GM19025 (cell line): ENCODE measurements at regions not wholly inside any gene's neighbourhood (a gene's known extent, or its start where the extent isn't known, plus 50 kb on each side); places are given as distances from the start of the nearest gene placed in this dataset.

ENCODE experiments used
- ATAC-seq: cut with Tn5 transposase; IDR thresholded peaks from one replicate; pipeline ENCODE4 v1.9.1; 2021; ENCODE audit warnings: mild to moderate bottlenecking, low read depth, moderate library complexity; ENCODE audit not compliant: unreplicated experiment

DNA sequence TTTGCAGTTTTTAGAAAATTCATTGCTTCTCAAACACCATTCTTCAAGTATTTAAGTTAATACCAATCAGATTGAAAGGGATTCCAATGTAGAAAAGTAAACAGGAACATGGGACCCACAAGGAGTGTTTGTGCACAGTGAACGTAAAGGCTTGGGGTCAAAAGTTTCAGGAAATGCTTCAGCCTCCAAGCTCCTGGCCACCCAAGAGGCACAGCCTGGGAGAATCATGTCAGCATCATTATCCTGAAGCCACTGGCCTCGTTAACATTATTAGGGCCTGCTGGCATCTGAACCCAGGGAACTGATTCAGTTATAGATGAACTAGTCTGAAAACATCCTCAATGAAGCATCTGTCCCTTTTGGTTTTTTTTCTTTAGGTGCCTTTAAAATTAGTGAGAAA lies 122.9 kb downstream of the NXNL2 start:
- no peak for ATAC-seq

DNA sequence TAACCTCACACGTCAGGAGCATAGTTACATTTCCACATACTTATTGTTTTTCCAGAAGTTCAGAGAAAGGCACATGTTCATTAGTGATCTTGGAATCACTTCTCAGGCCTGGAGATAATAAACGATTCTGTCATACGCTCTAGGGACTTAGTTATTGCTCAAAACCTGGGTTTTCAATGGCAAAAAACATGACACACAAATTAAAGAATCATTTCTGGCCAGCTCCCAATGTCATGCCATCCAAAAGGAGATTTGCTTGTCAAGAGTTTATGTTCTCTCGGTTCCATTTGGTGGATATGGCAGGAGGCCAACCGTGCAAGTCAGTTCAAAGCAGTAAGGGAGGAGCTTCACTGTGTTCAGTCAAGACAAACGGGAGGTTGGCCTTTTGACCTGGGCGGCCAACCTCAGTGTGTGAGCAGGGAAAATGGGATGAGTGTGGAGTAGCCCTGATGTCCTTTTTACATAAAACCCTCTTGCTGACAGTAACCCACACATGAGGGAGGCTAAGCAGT lies 123.4 kb downstream of the NXNL2 start:
- no peak for ATAC-seq

DNA sequence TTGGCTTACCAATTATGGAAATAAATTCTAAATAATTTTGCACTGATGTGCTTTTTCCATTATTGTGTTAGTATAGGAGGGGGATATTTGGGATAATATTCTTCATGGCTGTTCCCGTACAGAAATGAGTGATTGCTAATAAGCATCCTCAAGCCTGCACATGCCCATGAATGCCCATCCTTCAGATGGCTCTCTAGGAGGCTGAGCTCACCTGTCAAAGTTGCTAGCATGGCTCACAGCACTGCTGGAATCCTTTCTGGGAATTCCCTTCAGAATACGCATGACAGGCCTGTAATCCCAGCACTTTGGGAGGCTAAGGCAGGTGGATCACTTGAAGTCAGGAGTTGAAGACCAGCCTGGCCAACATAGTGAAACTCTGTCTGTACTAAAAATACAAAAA lies 124.1 kb downstream of the NXNL2 start:
- no peak for ATAC-seq

DNA sequence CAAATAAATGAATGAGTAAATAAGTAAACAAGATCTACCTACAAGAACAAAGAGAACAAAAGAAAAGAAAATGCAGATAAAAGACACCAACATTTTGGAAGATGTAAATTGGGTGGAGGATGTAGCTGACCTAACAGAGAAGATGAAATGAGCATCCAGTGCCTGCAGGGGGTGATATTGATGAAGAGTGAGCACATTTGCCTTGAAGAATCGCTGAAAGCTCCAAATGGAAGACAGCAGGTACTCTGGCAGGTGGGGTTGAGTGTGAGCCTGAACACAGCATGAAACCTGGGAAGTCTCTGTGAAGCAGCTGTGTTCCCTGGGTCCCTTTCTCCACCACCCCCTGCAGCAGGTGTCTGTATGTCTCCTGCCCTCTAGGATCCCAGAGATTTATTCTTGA lies 125.6 kb downstream of the NXNL2 start:
- ATAC-seq, result no peak

DNA sequence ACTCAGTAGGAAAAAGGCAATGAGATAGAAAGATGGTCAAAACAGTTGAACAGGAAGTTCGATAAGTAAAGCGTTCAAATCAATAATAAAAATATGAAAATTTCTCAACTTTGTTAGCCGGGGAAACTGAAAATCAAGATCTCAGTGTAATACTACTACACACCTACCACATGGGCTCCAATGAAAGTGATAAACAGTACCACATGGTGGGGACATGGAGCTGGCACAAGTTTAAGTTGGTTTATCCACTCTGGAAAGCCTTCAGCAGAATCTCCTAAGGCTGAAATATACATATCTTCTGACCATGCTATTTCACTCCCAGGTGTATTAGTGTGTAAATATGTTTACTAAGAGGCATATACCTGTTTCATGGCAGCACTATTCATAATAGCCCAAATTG lies 126.8 kb downstream of the NXNL2 start:
- no peak for ATAC-seq

DNA sequence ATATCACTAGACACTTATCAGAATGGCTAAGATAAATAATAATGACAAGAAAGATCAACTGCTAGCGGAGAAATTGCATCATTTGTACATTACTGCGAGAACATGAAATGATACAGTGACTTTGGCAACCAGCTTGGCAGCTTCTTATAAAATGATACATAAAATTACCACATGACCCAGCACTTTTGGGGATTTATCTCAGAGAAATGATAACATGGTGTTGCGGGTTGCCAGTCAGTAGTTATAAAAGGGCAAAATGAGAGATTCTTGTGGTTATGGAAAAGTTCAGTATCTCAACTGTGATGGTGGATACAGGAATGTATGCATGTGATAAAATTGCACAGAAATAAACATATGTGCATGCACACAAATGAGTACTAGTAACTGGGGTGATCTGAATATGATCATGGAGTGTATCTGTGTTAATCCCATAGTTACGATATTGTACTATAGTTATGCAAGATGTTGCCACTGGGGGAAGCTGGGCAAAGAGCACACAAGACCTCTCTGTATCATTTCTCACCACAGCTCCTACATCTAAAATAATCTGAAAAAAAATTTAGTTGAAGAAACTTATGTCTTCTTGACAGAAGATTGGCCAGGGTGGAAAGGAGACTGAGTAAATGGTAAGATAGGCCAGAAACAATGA lies 128.9 kb downstream of the NXNL2 start:
- no peak for ATAC-seq

DNA sequence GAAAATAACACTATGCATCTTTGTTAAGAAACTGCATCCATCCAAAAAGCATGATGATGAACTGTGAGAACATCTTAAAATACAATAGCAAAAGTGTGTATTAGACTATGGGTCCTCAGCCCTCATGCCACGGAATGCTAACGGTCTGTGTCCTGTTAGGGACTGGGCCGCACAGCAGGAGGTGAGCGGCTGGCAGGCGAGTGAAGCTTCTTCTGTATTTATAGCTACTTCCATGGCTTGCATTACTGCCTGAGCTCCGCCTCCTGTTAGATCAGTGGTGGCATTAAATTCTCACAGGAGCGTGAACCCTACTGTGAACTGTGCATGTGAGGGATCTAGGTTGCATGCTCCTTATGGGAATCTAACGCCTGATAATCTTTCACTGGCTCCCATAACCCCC lies 129.8 kb downstream of the NXNL2 start:
- no peak for ATAC-seq

DNA sequence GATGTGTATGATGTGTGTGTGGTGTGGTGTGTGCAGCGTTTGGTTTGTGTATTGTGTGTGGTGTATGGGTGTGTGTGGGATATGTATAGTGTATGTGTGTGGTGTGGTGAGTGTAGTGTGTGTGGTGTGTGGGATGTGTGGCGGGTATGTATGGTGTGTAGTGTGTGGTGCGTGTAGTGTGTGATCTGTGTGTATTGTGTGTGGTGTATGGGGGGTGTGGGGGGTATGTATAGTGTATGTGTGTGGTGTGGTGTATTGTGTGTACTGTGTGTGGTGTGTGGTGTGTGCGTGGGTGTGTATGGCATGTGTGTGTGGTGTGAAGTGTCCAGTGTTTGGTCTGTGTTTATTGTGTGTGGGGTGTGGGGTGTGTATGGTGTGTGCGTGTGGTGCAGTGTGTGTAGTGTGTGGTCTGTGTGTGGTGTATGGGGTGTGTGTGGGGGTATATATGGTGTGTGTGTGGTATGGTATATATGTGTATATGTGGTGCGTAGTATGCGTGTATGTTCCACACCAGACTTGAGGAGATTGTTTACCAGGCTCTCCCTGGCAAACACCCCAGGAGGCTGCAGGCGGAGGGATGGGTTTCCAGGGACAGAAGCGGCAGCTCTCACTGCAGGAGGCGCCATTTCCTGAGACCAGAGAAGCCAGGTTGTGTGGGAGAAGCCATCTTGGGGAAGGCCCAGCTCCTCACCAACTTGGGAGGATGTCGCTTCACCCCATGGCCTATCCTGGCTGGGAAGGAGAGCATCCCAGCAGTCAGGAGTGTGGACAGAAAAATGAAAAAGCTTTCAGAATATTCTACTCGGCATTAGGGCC lies 138.1 kb downstream of the NXNL2 start:
- no peak for ATAC-seq

DNA sequence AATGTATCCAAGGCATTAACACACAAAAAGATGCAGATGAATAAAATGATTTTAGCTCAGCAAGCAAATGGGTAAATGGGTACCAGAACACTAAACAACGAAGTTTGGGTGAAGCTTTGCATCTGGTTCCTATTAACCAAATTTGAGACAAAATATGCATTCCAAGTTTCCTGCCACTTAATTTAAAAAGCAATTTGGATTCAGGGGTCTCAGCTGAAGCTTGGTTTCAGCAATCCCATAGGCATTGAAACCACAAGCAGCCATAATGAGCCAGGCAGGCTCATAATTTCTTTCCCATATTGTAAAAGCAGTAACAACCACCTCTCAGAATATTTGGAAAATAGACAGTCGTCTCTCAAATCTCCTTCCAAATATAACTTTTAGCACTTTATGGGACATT lies 138.9 kb downstream of the NXNL2 start:
- ATAC-seq, result no peak

DNA sequence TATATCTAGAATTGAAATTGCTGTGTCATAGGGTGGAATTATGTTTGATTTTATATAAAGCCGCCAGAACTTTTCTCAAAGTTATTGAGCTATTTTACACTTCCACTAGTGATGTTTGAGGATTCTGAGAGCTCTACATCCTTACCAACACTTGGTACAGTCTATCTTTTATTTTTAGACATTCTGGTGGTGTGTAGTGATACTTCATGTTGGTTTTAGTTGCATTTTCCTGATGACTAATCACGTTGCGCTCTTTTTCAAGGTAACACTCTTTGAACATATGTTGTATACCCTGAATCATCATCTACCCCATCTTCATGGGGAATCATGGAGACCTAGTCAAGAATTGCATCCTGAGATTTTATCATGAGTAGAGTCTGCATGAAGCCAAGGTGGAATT lies 141.7 kb downstream of the NXNL2 start:
- no peak for ATAC-seq

DNA sequence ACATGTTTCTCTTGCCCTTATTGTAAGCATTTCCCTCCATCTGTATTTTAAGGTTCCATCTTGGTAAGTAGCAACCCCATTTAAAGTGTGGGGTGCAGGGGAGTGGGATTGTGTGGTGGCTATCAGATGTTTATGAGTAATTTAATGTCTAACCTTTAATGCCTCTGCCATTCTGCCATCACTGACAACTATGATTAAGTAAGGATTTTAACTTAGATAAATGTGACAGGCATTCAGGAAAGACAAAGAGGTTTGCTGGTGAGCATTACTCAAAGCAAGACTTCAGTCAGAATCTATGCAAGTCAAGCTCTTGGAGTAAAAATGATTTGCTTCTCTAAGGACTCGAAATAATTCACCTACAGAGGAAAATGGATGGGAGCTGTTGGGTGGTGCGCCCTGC lies 143.0 kb downstream of the NXNL2 start:
- ATAC-seq, result no peak

DNA sequence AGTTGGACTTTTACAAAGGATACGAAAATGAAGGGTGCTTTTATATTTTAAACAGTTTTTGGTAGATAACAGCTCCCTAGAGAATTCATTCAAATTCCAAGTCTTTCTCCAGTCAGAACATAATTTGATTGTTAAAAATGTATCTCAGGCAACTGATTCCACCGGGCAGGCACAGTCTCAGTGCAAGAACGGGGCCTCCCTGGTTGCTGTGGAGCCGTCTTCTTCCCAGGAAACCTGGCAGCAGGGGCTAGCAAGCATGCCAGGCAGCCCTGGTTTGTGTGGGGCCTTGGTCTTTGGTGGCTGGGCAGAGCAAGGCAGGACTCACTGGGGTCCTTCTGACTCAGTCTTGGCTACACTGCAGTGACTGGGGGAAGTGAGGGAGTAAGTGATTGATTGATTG lies 143.5 kb downstream of the NXNL2 start:
- ATAC-seq, result no peak

DNA sequence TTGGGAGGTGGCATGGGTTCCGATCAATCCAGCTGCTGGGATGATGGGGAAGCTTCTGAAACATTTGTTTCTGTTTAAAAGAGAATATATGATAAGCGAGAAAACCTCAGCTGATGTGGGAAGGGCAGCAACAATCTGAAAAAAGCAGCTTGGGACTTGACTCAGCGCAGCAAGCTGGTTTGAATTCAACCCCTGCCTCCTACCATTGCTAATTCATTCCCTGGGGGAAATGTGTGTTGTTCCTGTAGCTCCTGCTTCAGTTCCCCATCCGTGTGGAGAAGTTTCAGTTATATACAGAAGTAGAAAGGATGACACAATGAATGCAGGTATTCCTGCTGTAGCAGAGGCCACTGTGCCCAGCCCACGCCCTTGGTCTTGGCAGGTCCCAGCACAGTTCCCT lies 145.1 kb downstream of the NXNL2 start:
- no peak for ATAC-seq

DNA sequence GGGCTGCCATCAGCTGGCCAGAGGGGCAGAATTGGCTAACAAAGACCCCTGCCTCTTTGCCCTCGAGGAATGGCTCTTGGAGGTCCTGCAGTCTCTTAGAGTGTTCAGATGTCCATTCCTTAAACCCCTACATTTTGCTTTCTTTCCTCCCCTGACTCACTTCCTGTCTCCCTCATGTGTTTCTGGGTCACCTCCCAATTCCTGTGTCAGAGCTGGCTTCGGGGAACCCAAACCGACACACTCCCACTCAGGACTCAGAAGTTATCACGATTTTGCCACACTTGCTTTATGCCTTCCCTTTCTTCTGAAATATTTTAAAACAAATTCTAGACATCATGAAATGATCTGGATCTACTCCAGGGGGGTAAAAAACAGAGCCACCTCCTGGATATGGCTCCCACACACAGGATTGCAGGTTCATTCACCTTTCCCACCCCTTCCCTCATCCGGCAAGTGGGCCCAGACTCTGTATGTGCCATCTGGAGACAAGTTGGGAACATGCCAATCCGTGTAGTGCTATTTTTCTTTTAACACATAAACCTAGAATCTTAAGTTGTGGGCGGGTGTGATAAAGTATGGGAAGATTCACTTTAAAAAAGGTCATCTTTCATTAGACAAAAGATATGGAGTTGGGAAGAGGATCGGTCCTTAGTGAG lies 145.7 kb downstream of the NXNL2 start:
- ATAC-seq, result no peak

DNA sequence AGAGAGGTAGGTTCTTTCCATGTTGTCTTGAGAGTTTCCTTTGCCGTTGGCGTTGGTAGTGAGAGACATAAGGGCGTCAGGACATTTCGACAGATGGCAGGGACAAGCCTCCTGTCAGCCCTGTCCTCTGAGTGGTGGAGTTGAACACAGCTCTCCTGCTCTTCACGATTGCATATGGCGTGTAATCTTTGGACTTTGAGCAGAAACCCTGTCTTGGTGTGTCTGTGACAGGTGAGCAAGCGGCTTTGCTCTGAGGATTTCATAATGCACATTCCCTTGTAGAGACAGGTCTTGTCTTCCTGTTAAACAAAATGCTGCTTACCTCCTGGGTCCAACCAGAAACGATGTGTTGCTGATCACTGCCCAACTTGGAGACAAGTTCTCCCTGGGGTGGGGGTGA lies 146.5 kb downstream of the NXNL2 start:
- no peak for ATAC-seq

DNA sequence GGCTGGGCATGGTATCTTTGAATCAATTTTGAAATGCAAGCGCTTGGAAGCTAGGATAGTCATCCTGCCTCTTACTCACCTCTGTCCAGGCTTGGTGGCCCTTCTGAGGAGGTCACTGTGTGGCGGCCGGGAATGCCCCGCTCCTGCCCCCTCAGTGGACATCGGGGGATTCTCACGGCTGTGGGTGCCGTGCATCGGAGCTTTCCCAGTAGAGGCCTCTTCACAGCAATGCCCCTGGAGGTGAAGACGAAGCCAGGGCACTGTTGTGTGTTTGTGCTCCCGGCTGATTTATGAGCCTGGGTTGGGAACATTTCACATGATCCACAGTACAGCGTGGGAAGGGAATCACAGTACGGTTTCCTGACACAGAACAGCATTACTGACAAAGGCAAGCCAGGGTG lies 147.5 kb downstream of the NXNL2 start:
- ATAC-seq, result no peak

DNA sequence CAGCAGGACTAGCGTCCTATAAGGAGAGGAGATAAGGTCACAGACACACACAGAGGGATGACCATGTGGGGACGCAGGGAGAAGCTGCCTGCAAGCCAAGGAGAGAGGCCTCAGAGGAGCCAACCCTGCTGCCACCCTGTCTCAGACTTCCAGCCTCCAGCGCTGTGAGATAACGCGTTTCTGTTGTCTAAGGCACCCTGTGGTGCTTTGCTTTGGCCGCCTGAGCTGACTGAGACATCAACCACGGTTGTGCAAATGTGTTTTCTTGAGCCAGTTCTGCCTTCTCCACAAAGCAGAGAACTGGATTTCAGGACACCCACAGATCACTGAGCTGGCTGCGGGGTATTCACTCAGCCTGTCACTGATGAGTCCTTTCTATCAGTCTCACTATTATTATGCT lies 149.1 kb downstream of the NXNL2 start:
- no peak for ATAC-seq

DNA sequence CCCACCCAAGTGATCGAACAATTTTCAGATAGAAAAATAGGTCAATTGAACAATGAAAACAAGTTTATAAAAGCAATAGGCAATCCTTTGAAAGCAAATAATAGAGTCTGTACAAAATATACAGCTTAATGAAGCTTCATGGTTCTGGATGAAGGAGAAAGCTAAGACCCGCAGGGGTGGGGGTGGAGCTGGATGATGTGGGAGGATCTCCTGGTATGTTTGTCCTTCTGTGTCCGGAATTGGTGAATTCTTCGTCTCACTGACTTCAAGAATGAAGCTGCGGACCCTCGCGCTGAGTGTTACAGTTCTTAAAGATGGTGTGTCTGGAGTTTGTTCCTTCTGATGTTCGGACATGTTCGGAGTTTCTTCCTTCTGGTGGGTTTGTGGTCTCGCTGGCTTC lies 149.9 kb downstream of the NXNL2 start:
- ATAC-seq, result no peak

DNA sequence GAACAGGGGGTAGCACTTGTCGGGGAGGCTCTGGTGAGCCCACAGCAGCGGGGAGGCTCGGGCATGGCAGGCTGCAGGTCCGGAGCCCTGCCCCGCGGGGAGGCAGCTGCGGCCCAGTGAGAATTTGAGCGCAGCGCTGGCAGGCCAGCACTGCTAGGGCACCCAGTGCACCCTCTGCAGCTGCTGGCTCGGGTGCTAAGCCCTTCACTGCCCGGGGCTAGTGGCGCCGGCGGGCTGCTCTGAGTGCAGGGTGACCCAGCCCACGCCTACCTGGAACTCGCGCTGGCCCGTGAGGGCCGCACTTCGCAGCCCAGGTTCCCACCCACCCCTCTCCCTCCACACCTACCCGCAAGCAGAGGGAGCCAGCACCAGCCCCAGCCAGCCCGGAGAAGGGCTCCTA lies 151.0 kb downstream of the NXNL2 start:
- ATAC-seq, result no peak

DNA sequence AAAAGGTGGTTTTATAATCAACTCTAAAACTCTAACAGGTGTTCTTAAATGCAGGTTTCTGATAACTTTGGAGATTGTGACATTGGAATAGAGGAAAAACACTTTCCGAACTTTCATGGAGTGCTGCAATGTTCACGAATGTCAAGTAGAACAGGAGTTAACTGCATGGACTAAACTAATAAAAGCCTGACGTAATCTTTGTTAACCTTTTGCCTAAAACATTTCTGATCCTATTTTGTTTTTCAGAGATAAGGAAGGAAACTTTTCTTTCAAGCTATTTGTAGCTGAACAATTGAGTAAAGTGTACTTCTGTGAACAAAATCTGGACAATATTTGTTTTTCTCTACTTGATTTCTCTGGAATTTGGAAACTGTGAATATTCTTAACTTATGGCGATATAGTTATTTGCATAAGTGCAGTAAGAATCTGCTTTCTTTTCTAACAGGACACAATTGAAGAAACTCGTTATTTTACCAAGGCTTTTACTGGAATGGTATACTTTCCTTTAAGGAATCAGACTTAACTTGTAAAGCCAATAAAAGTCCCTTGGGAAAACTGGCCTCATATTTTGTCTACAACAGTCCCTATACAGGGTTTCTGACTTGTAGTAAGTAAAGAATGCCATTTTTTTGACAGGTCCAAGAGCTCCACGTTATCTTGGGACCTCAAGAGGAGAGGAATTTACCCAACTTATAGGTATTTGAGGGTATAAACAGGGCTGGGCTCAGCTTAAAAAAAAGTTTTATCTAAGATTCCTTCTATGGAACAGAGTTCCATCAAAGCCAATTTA lies 154.7 kb downstream of the NXNL2 start:
- ATAC-seq, result no peak

DNA sequence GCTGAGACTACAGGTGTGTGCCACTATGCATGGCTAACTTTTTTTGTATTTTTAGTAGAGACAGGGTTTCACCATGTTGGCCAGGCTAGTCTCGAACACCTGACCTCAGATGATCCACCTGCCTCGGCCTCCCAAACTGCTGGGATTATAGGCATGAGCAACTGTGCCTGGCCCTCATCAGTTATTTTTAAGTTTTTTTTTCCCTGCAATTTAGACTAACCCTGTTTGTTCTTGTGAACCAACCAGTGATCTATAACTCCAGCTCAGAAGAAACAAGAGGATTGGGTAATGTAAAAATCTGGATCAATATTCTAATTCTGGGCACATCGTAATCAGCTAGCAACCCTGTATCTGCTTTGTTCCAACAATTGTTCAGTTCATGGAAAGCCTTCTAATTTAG lies 155.7 kb downstream of the NXNL2 start:
- ATAC-seq, result no peak
